ENCODE measurements at regions not wholly inside any gene's neighbourhood (a gene's known extent, or its start where the extent isn't known, plus 50 kb on each side); places are given as distances from the start of the nearest gene placed in this dataset.

DNA sequence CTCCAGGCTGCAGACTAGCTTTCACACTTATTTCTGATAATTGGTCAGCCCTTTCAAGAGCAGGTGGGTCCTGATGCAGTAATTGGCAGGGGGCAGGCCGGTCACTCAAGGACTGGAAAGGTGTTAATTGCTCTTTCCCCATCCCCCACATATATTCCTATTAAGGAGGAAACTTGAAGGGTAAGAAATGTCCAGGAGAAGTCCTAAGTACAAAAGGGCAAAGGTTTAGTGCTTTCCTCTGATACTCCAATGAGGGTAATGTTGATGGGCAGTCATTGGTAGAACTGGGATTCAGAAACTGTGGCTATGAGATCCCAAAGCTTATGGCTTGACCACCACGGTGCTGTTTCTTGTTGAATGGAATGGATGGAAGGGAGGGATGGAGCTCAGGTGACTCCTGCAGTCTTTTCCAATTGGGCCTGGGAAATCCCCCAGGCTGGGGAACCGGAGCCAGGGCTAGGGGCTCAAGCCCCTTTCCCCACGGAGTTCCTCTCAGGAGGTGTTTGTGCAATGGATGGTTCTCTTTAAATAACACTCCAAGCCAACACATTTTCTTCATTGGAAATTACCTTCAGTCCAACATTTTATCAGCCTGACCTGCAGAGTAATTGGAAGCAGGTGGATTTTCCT is 103.2 kb upstream of the ALDH1B1 start:
- TF ChIP-seq, protein P1, sequence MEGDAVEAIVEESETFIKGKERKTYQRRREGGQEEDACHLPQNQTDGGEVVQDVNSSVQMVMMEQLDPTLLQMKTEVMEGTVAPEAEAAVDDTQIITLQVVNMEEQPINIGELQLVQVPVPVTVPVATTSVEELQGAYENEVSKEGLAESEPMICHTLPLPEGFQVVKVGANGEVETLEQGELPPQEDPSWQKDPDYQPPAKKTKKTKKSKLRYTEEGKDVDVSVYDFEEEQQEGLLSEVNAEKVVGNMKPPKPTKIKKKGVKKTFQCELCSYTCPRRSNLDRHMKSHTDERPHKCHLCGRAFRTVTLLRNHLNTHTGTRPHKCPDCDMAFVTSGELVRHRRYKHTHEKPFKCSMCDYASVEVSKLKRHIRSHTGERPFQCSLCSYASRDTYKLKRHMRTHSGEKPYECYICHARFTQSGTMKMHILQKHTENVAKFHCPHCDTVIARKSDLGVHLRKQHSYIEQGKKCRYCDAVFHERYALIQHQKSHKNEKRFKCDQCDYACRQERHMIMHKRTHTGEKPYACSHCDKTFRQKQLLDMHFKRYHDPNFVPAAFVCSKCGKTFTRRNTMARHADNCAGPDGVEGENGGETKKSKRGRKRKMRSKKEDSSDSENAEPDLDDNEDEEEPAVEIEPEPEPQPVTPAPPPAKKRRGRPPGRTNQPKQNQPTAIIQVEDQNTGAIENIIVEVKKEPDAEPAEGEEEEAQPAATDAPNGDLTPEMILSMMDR (conservative IDR thresholded peaks at IDR 0.05 in 1 of 2, IDR thresholded peaks at IDR 0.05 in 1 of 2; ENCODE audit: low read depth in 1 of 2, low read length in 2 of 2) = no peak
- TF ChIP-seq EZH2 (IDR thresholded peaks at IDR 0.05; ENCODE audit: low read length, missing control alignments) = no peak
